K562 (cell line): ENCODE measurements at regions not wholly inside any gene's neighbourhood (a gene's known extent, or its start where the extent isn't known, plus 50 kb on each side); places are given as distances from the start of the nearest gene placed in this dataset.
A peak's percentile ranks its signal among the peaks of the same experiment; 100 is the strongest.

Source experiments
- ATAC-seq: fragments of 200-7000 bp; cut with Tn5 transposase; 3 replicates; pipeline ENCODE4 v1.9.1; 2020; ENCODE audit warnings: moderate library complexity
- BruUV-seq: library from RNA; stranded (reverse); fragments of 400-500 nt; replicated peaks from 2 replicates; lab custom pipeline; 2021; lab: Mats Ljungman, UMichigan
- CTCF ChIA-PET: fragments of 300-600 bp; formaldehyde crosslinking; extraction: SDS; loops from one replicate; lab custom pipeline; 2021; ENCODE audit warnings: low intra/inter-chr PET ratio; lab: Yijun Ruan, JAX
- POLR2A ChIA-PET: fragments of 300-600, 350-650 bp; sonication (Branson Sonifier 250); formaldehyde crosslinking; extraction: SDS; loops from one replicate; lab custom pipeline; 2021; ENCODE audit warnings: antibody characterized with exemption, inconsistent platforms; lab: Yijun Ruan, JAX
- DNase-seq, 4 experiments: peaks; one replicate each; pipeline versions ENCODE4 v3.0.0 to v3.0.0-alpha.2; 2011 to 2018; ENCODE audit warnings: low spot score in 3 of 4, mixed read lengths in 3 of 4; ENCODE audit errors: extremely low read depth in 1 of 4
- FAIRE-seq: peaks from 2 replicates; lab custom pipeline; 2011; peaks lifted over from hg19 to GRCh38; lab: Jason Lieb, UNC
- H2AFZ ChIP-seq: 2 replicates; pipeline ENCODE4 v1.6.0; 2011; ENCODE audit warnings: low read depth, low read length, control low read depth, inconsistent platforms
- H3K27ac ChIP-seq: fragments of 200-600 bp; 3 replicates; pipeline ENCODE4 v1.8.0; 2011; ENCODE audit warnings: low read depth, mild to moderate bottlenecking, control low read depth, inconsistent platforms, low read length, moderate library complexity, mixed read lengths; ENCODE audit errors: extremely low read depth
- H3K27me3 ChIP-seq, 2 experiments: fragments of 300-600 bp in 1 of 2; 2 replicates in 1 of 2; 3 replicates in 1 of 2; pipeline versions ENCODE4 v1.6.0 to v1.8.0; 2011; ENCODE audit warnings: inconsistent platforms in 2 of 2, low read length in 2 of 2, mild to moderate bottlenecking in 1 of 2, mixed read lengths in 1 of 2, moderate library complexity in 1 of 2; ENCODE audit not compliant: control insufficient read depth in 2 of 2, insufficient read depth in 2 of 2
- H3K36me3 ChIP-seq: fragments of 300-600 bp; 3 replicates; pipeline ENCODE4 v1.8.0; 2011; ENCODE audit warnings: mild to moderate bottlenecking, low read length, inconsistent platforms; ENCODE audit not compliant: control insufficient read depth, insufficient read depth
- H3K4me1 ChIP-seq, 2 experiments: fragments of 200-600 bp in 1 of 2; replicated peaks in 1 of 2; 2 replicates in 1 of 2; 3 replicates in 1 of 2; pipeline versions ENCODE4 v1.5.1 to v1.8.0; 2011; ENCODE audit warnings: inconsistent platforms in 2 of 2, low read length in 2 of 2, mild to moderate bottlenecking in 1 of 2, mixed read lengths in 1 of 2, moderate library complexity in 1 of 2; ENCODE audit not compliant: control insufficient read depth in 2 of 2, insufficient read depth in 2 of 2
- H3K4me2 ChIP-seq: 2 replicates; pipeline ENCODE4 v1.6.1; 2011; ENCODE audit warnings: low read length, control low read depth, inconsistent platforms, mixed read lengths; ENCODE audit not compliant: insufficient read depth
- H3K4me3 ChIP-seq: fragments of 200-600 bp; sonication (generic), shearing (Covaris generic); 2 replicates; pipeline ENCODE4 v1.5.1; 2016; ENCODE audit warnings: control low read depth, inconsistent platforms
- H3K79me2 ChIP-seq: fragments of 200-600 bp; 3 replicates; pipeline ENCODE4 v1.8.0; 2011; ENCODE audit warnings: low read length, inconsistent platforms; ENCODE audit not compliant: control insufficient read depth, insufficient read depth
- H3K9ac ChIP-seq, 2 experiments: 2 replicates each; pipeline versions ENCODE4 v1.6.0 to v1.6.1; 2011; ENCODE audit warnings: low read depth in 2 of 2, low read length in 2 of 2, control low read depth in 1 of 2, inconsistent platforms in 1 of 2, mild to moderate bottlenecking in 1 of 2, mixed read lengths in 1 of 2; ENCODE audit not compliant: insufficient read depth in 1 of 2
- H3K9me1 ChIP-seq: one replicate; pipeline ENCODE4 v1.6.0; 2011; ENCODE audit warnings: inconsistent platforms, mild to moderate bottlenecking, low read length, moderate library complexity; ENCODE audit not compliant: control insufficient read depth, insufficient read depth
- H3K9me3 ChIP-seq: replicated peaks from 2 replicates; pipeline ENCODE4 v1.5.1; 2011; ENCODE audit warnings: low read depth, low read length, inconsistent platforms; ENCODE audit not compliant: control insufficient read depth, insufficient read depth
- H4K20me1 ChIP-seq: replicated peaks from 2 replicates; pipeline ENCODE4 v1.6.1; 2011; ENCODE audit warnings: low read length, inconsistent platforms, mixed read lengths; ENCODE audit not compliant: control insufficient read depth, insufficient read depth
- DACH1 ChIP-seq: fragments of 450-650 bp; IDR thresholded peaks from 2 replicates; pipeline ENCODE4 v1.6.1; 2018; ENCODE audit not compliant: partially characterized antibody
- SMAD1 ChIP-seq: fragments of 150-350 bp; IDR thresholded peaks from 2 replicates; pipeline ENCODE4 v1.6.1; 2014; ENCODE audit warnings: low read length, low read depth; ENCODE audit not compliant: partially characterized antibody
- SRSF1 ChIP-seq: fragments of 200-400 bp; formaldehyde crosslinking; IDR thresholded peaks from 2 replicates; pipeline ENCODE4 v1.6.1; 2017; ENCODE audit warnings: mild to moderate bottlenecking, low read depth, low read length, moderate library complexity
- TBL1XR1 ChIP-seq, 2 experiments: IDR thresholded peaks; 2 replicates each; pipeline ENCODE4 v1.6.1; 2012; ENCODE audit warnings: improper control_type of control experiment in 2 of 2, low read length in 2 of 2, mild to moderate bottlenecking in 1 of 2
- WGBS: fragments of 100-300 bp; shearing (Covaris generic); methylation state at CpG from one replicate; pipeline ENCODE4 v1.1.6; 2016; ENCODE audit warnings: low coverage, mixed read lengths; ENCODE audit not compliant: insufficient coverage; ENCODE audit errors: missing lambda C conversion rate; 5-methylcytosine and 5-hydroxymethylcytosine counted together
- in situ Hi-C: fragments of 300-500 bp; cut with MboI; formaldehyde crosslinking; loops from 4 replicates; pipeline ENCODE4 v1.15.0; 2018; ENCODE audit warnings: inconsistent platforms, mixed read lengths
- intact Hi-C: fragments of 100-400 bp; cut with micrococcal nuclease; formaldehyde crosslinking; loops from 2 replicates; pipeline ENCODE4 v1.14.2; 2022

DNA sequence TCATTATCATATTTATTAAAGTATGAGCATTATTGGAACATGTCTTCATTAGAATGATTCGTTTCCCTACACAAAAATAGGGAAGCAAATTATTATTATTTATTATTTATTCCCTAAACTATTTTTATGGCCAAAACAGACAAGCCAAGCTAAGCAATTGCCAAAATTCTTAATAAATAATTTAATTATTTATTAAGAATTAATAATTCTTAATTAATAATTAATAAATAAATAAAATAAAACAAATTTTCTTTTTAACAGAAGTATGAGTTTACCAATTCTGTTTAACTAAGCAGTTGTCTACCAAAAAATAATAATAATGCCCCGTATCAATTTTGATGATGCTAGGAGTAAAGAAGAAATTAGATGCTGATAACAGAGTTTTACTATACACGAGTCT, 1080.8 kb upstream of the AGA start:
- H3K4me3 ChIP-seq: no peak overlapping the region
- H3K9ac ChIP-seq: no peak overlapping the region
- DNase-seq (no peak), ATAC-seq (no peak), FAIRE-seq (no peak)
- no peaks in the 10 kb centered on the region for H4K20me1 ChIP-seq
- no peaks in the 10 kb centered on the region for H3K9me3 ChIP-seq
- intact Hi-C loops (no loop called here), in situ Hi-C loops (no loop called here)
- TF ChIP-seq DACH1 (peak; percentile 61), SRSF1 (no peak)
- H3K36me3 ChIP-seq: no peaks in the 10 kb centered on the region
- no peaks in the 10 kb centered on the region for H3K9me1 ChIP-seq
- 0% methylated on average over 3 of the region's 3 CpGs for WGBS
- no peak overlapping the region for H3K4me2 ChIP-seq
- POLR2A ChIA-PET: no interaction called here
- no peaks in the 10 kb centered on the region for H3K79me2 ChIP-seq
- CTCF ChIA-PET: no interaction called here
- H3K27ac ChIP-seq: no peak overlapping the region
- H3K4me1 ChIP-seq: no peaks in the 10 kb centered on the region
- no TSS peak for BruUV-seq
- no peaks in the 10 kb centered on the region for H3K27me3 ChIP-seq
- H2AFZ ChIP-seq: no peak overlapping the region

DNA sequence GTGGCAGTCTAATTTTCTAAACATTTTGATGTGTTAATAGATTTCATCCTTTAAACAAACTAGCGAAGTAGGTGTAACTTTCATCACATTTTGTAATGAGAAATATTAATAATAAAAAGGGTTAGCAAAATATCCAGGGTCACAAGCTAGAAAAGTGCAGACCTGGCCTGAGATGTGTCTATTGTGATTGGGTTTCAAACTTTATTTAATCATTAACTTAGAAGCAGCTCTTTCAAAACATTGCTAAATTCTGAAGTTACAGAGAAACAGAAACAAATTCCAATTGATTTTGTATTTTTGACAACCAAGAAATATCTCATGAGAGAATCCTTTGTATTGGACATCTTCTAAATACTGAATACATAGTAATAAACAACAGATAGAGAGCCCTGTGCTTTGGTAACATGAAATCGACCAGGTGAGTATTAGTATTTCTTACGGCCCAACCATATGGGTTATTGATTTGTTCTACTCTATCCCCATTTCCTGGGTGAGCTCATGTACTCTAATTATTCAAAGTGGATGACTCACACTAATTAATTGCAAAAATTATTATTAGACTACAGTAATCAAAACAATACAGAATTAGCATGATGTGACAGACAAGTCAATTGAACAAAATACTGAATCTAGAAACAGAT, 1093.8 kb upstream of the AGA start:
- Histone ChIP-seq H3K27ac (no peak overlapping the region), H3K9ac (no peak overlapping the region), H3K4me3 (no peak overlapping the region), H4K20me1 (no peaks in the 10 kb centered on the region), H2AFZ (no peak overlapping the region), H3K4me1 (no peaks in the 10 kb centered on the region), H3K27me3 (no peaks in the 10 kb centered on the region)
- BruUV-seq: no TSS peak
- ChIA-PET CTCF (no interaction called here), POLR2A (no interaction called here)
- in situ Hi-C loops: no loop called here
- TF ChIP-seq SMAD1 (no peak), TBL1XR1 (IDR thresholded peaks at IDR 0.05; ENCODE audit: low read length in 2 of 2) (no peak)
- TF ChIP-seq, all 486 proteins: peak for 0
- ATAC-seq (no peak), DNase-seq (no peak), FAIRE-seq (no peak)
- Histone ChIP-seq H3K79me2 (no peaks in the 10 kb centered on the region), H3K36me3 (no peaks in the 10 kb centered on the region), H3K9me1 (no peaks in the 10 kb centered on the region), H3K9me3 (no peaks in the 10 kb centered on the region), H3K4me2 (no peak overlapping the region)
- intact Hi-C loops: no loop called here
- WGBS: 4% methylated on average over 3 of the region's 3 CpGs
